ENCODE measurements at regions not wholly inside any gene's neighbourhood (a gene's known extent, or its start where the extent isn't known, plus 50 kb on each side); places are given as distances from the start of the nearest gene placed in this dataset.
"Not testable (repeated sequence)": the region's sequence is repeated elsewhere in the genome, so short reads cannot be mapped to it uniquely, and the experiment has no call there.

GRCh38 chr12:131475012-131475411 is 235.9 kb upstream of the SFSWAP start:
- not testable (repeated sequence) for TF ChIP-seq POLR2A, CTCF (IDR thresholded peaks at IDR 0.05)

All from esophagus squamous epithelium (tissue), 4 donors.